A549 (cell line): ENCODE measurements at regions not wholly inside any gene's neighbourhood (a gene's known extent, or its start where the extent isn't known, plus 50 kb on each side); places are given as distances from the start of the nearest gene placed in this dataset.

Source experiments
- ATAC-seq, 2 experiments: fragments of 200-7000 bp in 1 of 2; fragments of >200 bp in 1 of 2; cut with Nextera tagmentation in 1 of 2; cut with Tn5 transposase in 1 of 2; 3 replicates each; pipeline versions ENCODE4 v1.8.0 to v1.9.1; 2018 to 2020; ENCODE audit warnings: mild to moderate bottlenecking in 1 of 2, moderate library complexity in 1 of 2
- CTCF ChIA-PET: fragments of 300-600 bp; sonication (Branson Sonifier 250); formaldehyde crosslinking; extraction: SDS; loops from one replicate; lab custom pipeline; 2021; ENCODE audit warnings: antibody characterized with exemption, inconsistent platforms; lab: Yijun Ruan, JAX
- POLR2A ChIA-PET: fragments of 350-600 bp; formaldehyde crosslinking; extraction: SDS; loops from one replicate; lab custom pipeline; 2021; ENCODE audit warnings: antibody characterized with exemption, inconsistent platforms; lab: Yijun Ruan, JAX
- DNase-seq, 2 experiments: peaks; one replicate each; pipeline versions ENCODE4 v3.0.0 to v3.0.0-alpha.2; 2011 to 2016; ENCODE audit warnings: low read depth in 1 of 2, low spot score in 1 of 2
- FAIRE-seq: peaks from 2 replicates; lab custom pipeline; 2011; peaks lifted over from hg19 to GRCh38; lab: Jason Lieb, UNC
- H3K27ac ChIP-seq, 2 experiments: fragments of >200 bp; sonication (Bioruptor Twin); formaldehyde crosslinking; 3 replicates each; pipeline ENCODE4 v1.5.1; 2016 to 2017
- H3K4me1 ChIP-seq: fragments of >200 bp; sonication (Bioruptor Twin); formaldehyde crosslinking; 3 replicates; pipeline ENCODE4 v1.6.1; 2016
- H3K4me2 ChIP-seq: fragments of >200 bp; sonication (Bioruptor Twin); formaldehyde crosslinking; 3 replicates; pipeline ENCODE4 v1.6.1; 2016
- H3K4me3 ChIP-seq: fragments of >200 bp; sonication (Bioruptor Twin); formaldehyde crosslinking; 3 replicates; pipeline ENCODE4 v1.5.1; 2016
- H3K9me3 ChIP-seq: fragments of >200 bp; sonication (Bioruptor Twin); formaldehyde crosslinking; 3 replicates; pipeline ENCODE4 v1.6.1; 2016
- BCL3 ChIP-seq: fragments of >200 bp; sonication (Bioruptor Twin); formaldehyde crosslinking; IDR thresholded peaks from 3 replicates; pipeline ENCODE4 v1.6.1; 2016
- BHLHE40 ChIP-seq: IDR thresholded peaks from 2 replicates; pipeline ENCODE4 v1.6.1; 2012; ENCODE audit warnings: low read depth, low read length, inconsistent platforms
- CBX8 ChIP-seq: fragments of 200-600 bp; sonication (generic); IDR thresholded peaks from 2 replicates; pipeline ENCODE4 v1.6.1; 2016
- CHD2 ChIP-seq: fragments of 150-350 bp; IDR thresholded peaks from 2 replicates; pipeline ENCODE4 v1.6.1; 2014; ENCODE audit warnings: low read length; ENCODE audit not compliant: partially characterized antibody
- EHF ChIP-seq: fragments of 250-450 bp; sonication (Bioruptor Pico); IDR thresholded peaks from 2 replicates; pipeline ENCODE4 v1.5.0; 2020; ENCODE audit warnings: mild to moderate bottlenecking
- ELK1 ChIP-seq: fragments of 150-350 bp; IDR thresholded peaks from 2 replicates; pipeline ENCODE4 v1.6.1; 2014; ENCODE audit warnings: low read depth, mild to moderate bottlenecking, low read length
- EP300 ChIP-seq, 2 experiments: fragments of >200 bp; sonication (Bioruptor Twin); formaldehyde crosslinking; IDR thresholded peaks; 2 replicates in 1 of 2; 3 replicates in 1 of 2; pipeline ENCODE4 v1.6.1; 2016 to 2017
- ESRRA ChIP-seq: fragments of 150-350 bp; IDR thresholded peaks from 2 replicates; pipeline ENCODE4 v1.6.1; 2014; ENCODE audit warnings: mild to moderate bottlenecking, low read length, borderline replicate concordance
- FOSB ChIP-seq: fragments of 250-450 bp; sonication (Bioruptor Pico); IDR thresholded peaks from 2 replicates; pipeline ENCODE4 v1.5.0; 2020; ENCODE audit warnings: mild to moderate bottlenecking, moderate library complexity
- HDAC2 ChIP-seq: fragments of 200-600 bp; sonication (generic); IDR thresholded peaks from 2 replicates; pipeline ENCODE4 v1.6.1; 2016
- HEYL ChIP-seq: fragments of 250-450 bp; sonication (Bioruptor Pico); IDR thresholded peaks from 2 replicates; pipeline ENCODE4 v1.8.0; 2021; ENCODE audit warnings: mild to moderate bottlenecking, moderate library complexity
- HOXA7 ChIP-seq: fragments of 250-450 bp; sonication (Bioruptor Pico); IDR thresholded peaks from 2 replicates; pipeline ENCODE4 v1.5.0; 2020; ENCODE audit warnings: mild to moderate bottlenecking, moderate library complexity
- JUNB ChIP-seq: fragments of >200 bp; sonication (Bioruptor Twin); formaldehyde crosslinking; IDR thresholded peaks from 2 replicates; pipeline ENCODE4 v1.6.1; 2016
- KDM5A ChIP-seq: fragments of 200-600 bp; sonication (generic); IDR thresholded peaks from 2 replicates; pipeline ENCODE4 v1.6.1; 2016; ENCODE audit warnings: antibody characterized with exemption, mild to moderate bottlenecking
- MAFK ChIP-seq: fragments of 450-650 bp; IDR thresholded peaks from 2 replicates; pipeline ENCODE4 v1.6.1; 2014; ENCODE audit not compliant: partially characterized antibody
- MAZ ChIP-seq: fragments of 150-350 bp; IDR thresholded peaks from 2 replicates; pipeline ENCODE4 v1.6.1; 2014; ENCODE audit warnings: antibody characterized with exemption, low read depth, low read length, borderline replicate concordance
- MYC ChIP-seq: IDR thresholded peaks from 2 replicates; pipeline ENCODE4 v1.6.1; 2012; ENCODE audit warnings: mild to moderate bottlenecking, inconsistent platforms, low read length, improper control_type of control experiment, borderline replicate concordance
- PHF8 ChIP-seq: fragments of 200-600 bp; sonication (generic); IDR thresholded peaks from 2 replicates; pipeline ENCODE4 v1.6.1; 2016; ENCODE audit warnings: low read depth, mild to moderate bottlenecking, antibody characterized with exemption, moderate library complexity, borderline replicate concordance
- RAD21 ChIP-seq, 2 experiments: fragments of >200 bp in 1 of 2; sonication (Bioruptor Twin) in 1 of 2; formaldehyde crosslinking in 1 of 2; IDR thresholded peaks in 1 of 2; conservative IDR thresholded peaks in 1 of 2; 2 replicates in 1 of 2; 3 replicates in 1 of 2; pipeline ENCODE4 v1.6.1; 2012 to 2018; ENCODE audit warnings: inconsistent platforms in 1 of 2
- RARB ChIP-seq: fragments of 250-450 bp; sonication (Bioruptor Pico); IDR thresholded peaks from 2 replicates; pipeline ENCODE4 v1.8.0; 2021; ENCODE audit warnings: mild to moderate bottlenecking, moderate library complexity
- RFX5 ChIP-seq: fragments of 450-650 bp; IDR thresholded peaks from 2 replicates; pipeline ENCODE4 v1.7.1; 2014; ENCODE audit warnings: antibody characterized with exemption, mild to moderate bottlenecking, moderate library complexity
- SMC3 ChIP-seq: fragments of >200 bp; sonication (Bioruptor Twin); formaldehyde crosslinking; IDR thresholded peaks from 3 replicates; pipeline ENCODE4 v1.6.1; 2018; ENCODE audit warnings: inconsistent platforms
- SREBF2 ChIP-seq: fragments of 450-650 bp; IDR thresholded peaks from 2 replicates; pipeline ENCODE4 v1.6.1; 2014; ENCODE audit warnings: mild to moderate bottlenecking, moderate library complexity
- TP53 ChIP-seq: fragments of 250-450 bp; sonication (Bioruptor Pico); IDR thresholded peaks from 2 replicates; pipeline ENCODE4 v1.5.0; 2021; ENCODE audit warnings: mild to moderate bottlenecking, moderate library complexity
- ZC3H11A ChIP-seq: fragments of 450-650 bp; IDR thresholded peaks from 2 replicates; pipeline ENCODE4 v1.6.1; 2014; ENCODE audit warnings: antibody characterized with exemption, mild to moderate bottlenecking
- ZFP36 ChIP-seq: fragments of 450-650 bp; IDR thresholded peaks from 2 replicates; pipeline ENCODE4 v1.6.1; 2014; ENCODE audit warnings: borderline replicate concordance; ENCODE audit not compliant: partially characterized antibody
- WGBS: methylation state at CpG from one replicate; pipeline ENCODE4 v1.1.6; 2017; ENCODE audit errors: missing lambda C conversion rate; 5-methylcytosine and 5-hydroxymethylcytosine counted together
- TF ChIP-seq, protein P1 (sequence below): IDR thresholded peaks from 2 replicates; pipeline ENCODE4 v1.6.1; 2012
- TF ChIP-seq, protein P2 (sequence below): fragments of >200 bp; sonication (Bioruptor Twin); formaldehyde crosslinking; IDR thresholded peaks from 3 replicates; pipeline ENCODE4 v1.5.1; 2016

DNA sequence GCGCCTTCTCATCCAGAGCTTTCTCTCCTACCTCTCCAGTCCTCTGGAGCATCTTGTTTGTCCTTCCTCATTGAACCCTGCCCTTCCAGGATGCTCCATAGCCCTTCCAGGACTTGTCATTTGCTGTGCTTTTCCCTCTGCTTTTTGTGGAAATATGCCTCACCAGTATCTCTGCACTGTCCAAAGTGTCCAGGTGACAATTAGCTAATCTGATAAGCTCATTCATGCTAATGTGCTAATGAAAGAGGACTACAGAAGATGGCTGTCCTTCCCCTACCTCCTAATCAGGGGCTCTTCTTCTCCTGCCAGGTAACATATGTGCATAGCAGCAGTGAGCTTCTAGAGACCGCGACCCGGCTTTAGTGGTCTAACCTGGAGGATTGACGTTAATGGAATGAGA, 58.4 kb upstream of the OTX2 start (continued):
- no peak for TF ChIP-seq MYC

DNA sequence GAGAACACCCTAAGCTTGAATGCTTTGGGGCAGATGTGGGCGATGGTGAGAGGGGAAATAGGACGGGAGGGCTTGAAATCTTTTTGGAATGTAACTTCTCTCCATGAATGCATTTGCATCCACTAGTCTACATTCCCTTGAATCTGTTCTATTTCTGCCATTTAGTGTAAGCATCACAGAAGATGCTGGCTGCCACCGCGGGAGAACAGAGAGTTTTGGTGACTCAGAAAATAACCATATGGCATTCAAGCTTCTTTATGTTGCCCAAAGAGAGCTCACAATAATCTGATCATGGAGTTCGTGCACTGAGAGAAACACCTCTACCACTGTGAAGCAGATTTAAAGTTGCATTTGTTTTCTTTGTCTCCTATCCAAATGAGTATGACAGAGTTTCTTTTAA, 52.6 kb upstream of the OTX2 start:
- TF ChIP-seq, protein P1, sequence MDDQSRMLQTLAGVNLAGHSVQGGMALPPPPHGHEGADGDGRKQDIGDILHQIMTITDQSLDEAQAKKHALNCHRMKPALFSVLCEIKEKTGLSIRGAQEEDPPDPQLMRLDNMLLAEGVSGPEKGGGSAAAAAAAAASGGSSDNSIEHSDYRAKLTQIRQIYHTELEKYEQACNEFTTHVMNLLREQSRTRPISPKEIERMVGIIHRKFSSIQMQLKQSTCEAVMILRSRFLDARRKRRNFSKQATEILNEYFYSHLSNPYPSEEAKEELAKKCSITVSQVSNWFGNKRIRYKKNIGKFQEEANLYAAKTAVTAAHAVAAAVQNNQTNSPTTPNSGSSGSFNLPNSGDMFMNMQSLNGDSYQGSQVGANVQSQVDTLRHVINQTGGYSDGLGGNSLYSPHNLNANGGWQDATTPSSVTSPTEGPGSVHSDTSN: no peak
- TF ChIP-seq EHF (CRISPR knock-in tag) (no peak), ZFP36 (no peak), RAD21 (conservative IDR thresholded peaks at IDR 0.05 in 1 of 2, IDR thresholded peaks at IDR 0.05 in 1 of 2) (no peak), RFX5 (no peak), PHF8 (no peak), MAFK (no peak), ESRRA (no peak), HDAC2 (no peak), MAZ (no peak), BHLHE40 (no peak), BCL3 (no peak), RARB (CRISPR knock-in tag) (no peak), HEYL (CRISPR knock-in tag) (no peak), CBX8 (no peak), ZC3H11A (no peak), MYC (no peak), CHD2 (no peak), SREBF2 (no peak)
- TF ChIP-seq, protein P2, sequence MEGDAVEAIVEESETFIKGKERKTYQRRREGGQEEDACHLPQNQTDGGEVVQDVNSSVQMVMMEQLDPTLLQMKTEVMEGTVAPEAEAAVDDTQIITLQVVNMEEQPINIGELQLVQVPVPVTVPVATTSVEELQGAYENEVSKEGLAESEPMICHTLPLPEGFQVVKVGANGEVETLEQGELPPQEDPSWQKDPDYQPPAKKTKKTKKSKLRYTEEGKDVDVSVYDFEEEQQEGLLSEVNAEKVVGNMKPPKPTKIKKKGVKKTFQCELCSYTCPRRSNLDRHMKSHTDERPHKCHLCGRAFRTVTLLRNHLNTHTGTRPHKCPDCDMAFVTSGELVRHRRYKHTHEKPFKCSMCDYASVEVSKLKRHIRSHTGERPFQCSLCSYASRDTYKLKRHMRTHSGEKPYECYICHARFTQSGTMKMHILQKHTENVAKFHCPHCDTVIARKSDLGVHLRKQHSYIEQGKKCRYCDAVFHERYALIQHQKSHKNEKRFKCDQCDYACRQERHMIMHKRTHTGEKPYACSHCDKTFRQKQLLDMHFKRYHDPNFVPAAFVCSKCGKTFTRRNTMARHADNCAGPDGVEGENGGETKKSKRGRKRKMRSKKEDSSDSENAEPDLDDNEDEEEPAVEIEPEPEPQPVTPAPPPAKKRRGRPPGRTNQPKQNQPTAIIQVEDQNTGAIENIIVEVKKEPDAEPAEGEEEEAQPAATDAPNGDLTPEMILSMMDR: no peak
- FAIRE-seq (no peak), ATAC-seq (no peak), DNase-seq (no peak)
- Histone ChIP-seq H3K4me1 (no peaks in the 10 kb centered on the region), H3K27ac (no peak overlapping the region), H3K9me3 (no peaks in the 10 kb centered on the region), H3K4me3 (no peak overlapping the region), H3K4me2 (no peak overlapping the region)
- 26% methylated on average over 5 of the region's 5 CpGs for WGBS
- POLR2A ChIA-PET: no interaction called here
- CTCF ChIA-PET: no interaction called here

- FAIRE-seq (no peak), DNase-seq (no peak), ATAC-seq (no peak)
- H3K4me2 ChIP-seq: no peak overlapping the region
- H3K9me3 ChIP-seq: no peaks in the 10 kb centered on the region
- no peak overlapping the region for H3K27ac ChIP-seq
- WGBS: 41% methylated on average over 4 of the region's 4 CpGs
- TF ChIP-seq HEYL (CRISPR knock-in tag) (no peak), ZFP36 (no peak), HOXA7 (no peak), SMC3 (no peak), KDM5A (no peak), RFX5 (no peak), TP53 (CRISPR knock-in tag) (no peak), BCL3 (no peak), EP300 (IDR thresholded peaks at IDR 0.05) (no peak), MAFK (no peak), ELK1 (no peak), FOSB (CRISPR knock-in tag) (no peak), MYC (no peak), JUNB (no peak)
- ChIA-PET CTCF (interaction anchor here (1.1 kb wide), 1 partner anchor 9 kb away, joined by 3 read pairs; no protein-coding TSS in a partner anchor), POLR2A (no interaction called here)
- no peak overlapping the region for H3K4me3 ChIP-seq
- no peaks in the 10 kb centered on the region for H3K4me1 ChIP-seq
Measured at GRCh38 chr14:56860441-56860840, 50.2 kb upstream of the OTX2 start.
